WTC11 (cell line): ENCODE measurements at regions not wholly inside any gene's neighbourhood (a gene's known extent, or its start where the extent isn't known, plus 50 kb on each side); places are given as distances from the start of the nearest gene placed in this dataset.

ENCODE experiments used
- ESRRA ChIP-seq: sonication (generic); formaldehyde crosslinking; IDR thresholded peaks from 2 replicates; pipeline ENCODE4 v1.8.1; 2022; ENCODE audit warnings: mild to moderate bottlenecking, missing genetic modification reagents, borderline replicate concordance
- JUN ChIP-seq: sonication (generic); formaldehyde crosslinking; IDR thresholded peaks from 2 replicates; pipeline ENCODE4 v1.8.0; 2023; ENCODE audit warnings: mild to moderate bottlenecking, missing genetic modification reagents
- TCF7 ChIP-seq: sonication (generic); formaldehyde crosslinking; IDR thresholded peaks from 2 replicates; pipeline ENCODE4 v1.8.0; 2022; ENCODE audit warnings: mild to moderate bottlenecking, low read depth, missing genetic modification reagents, moderate library complexity
- ZNF317 ChIP-seq: sonication (generic); formaldehyde crosslinking; IDR thresholded peaks from 2 replicates; pipeline ENCODE4 v1.8.1; 2023; ENCODE audit warnings: low read depth, mild to moderate bottlenecking, moderate library complexity, missing genetic modification reagents, borderline replicate concordance
- ZNF423 ChIP-seq: fragments of 250-450 bp; sonication (Bioruptor Pico); IDR thresholded peaks from 2 replicates; pipeline ENCODE4 v2.1.2; 2022; ENCODE audit warnings: mild to moderate bottlenecking, moderate library complexity
- TF ChIP-seq, protein P1 (sequence below): fragments of 200-600 bp; IDR thresholded peaks from 2 replicates; pipeline ENCODE4 v1.8.0; 2022; ENCODE audit warnings: antibody characterized with exemption
- TF ChIP-seq, protein P2 (sequence below): sonication (generic); formaldehyde crosslinking; IDR thresholded peaks from 2 replicates; pipeline ENCODE4 v1.8.1; 2022; ENCODE audit warnings: mild to moderate bottlenecking, missing genetic modification reagents, moderate library complexity, borderline replicate concordance
- TF ChIP-seq, protein P3 (sequence below): sonication (generic); formaldehyde crosslinking; IDR thresholded peaks from 2 replicates; pipeline ENCODE4 v1.8.1; 2022; ENCODE audit warnings: low read depth, missing genetic modification reagents, borderline replicate concordance

DNA sequence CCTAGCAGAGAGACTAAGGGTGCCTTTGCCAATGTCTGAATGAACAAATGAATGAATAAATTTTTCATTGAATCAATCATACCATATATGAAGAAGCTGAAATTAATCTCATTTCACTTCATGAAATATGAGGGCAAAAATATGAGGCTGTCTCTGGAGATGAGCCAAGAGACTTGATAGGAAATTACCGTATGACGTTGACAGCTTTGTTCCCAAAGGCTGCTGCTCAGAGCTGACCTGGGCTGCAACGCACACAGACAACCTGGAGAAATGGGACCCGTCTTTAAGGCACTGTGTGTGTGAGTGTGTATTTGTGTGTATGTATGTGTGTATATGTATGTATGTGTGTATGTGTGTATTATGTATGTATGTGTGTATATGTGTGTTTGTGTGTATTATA is 226.1 kb downstream of the IRX2 start:
- no peak for TF ChIP-seq JUN (CRISPR knock-in tag)
- TF ChIP-seq, protein P1, sequence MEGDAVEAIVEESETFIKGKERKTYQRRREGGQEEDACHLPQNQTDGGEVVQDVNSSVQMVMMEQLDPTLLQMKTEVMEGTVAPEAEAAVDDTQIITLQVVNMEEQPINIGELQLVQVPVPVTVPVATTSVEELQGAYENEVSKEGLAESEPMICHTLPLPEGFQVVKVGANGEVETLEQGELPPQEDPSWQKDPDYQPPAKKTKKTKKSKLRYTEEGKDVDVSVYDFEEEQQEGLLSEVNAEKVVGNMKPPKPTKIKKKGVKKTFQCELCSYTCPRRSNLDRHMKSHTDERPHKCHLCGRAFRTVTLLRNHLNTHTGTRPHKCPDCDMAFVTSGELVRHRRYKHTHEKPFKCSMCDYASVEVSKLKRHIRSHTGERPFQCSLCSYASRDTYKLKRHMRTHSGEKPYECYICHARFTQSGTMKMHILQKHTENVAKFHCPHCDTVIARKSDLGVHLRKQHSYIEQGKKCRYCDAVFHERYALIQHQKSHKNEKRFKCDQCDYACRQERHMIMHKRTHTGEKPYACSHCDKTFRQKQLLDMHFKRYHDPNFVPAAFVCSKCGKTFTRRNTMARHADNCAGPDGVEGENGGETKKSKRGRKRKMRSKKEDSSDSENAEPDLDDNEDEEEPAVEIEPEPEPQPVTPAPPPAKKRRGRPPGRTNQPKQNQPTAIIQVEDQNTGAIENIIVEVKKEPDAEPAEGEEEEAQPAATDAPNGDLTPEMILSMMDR = no peak
- TF ChIP-seq, protein P2, sequence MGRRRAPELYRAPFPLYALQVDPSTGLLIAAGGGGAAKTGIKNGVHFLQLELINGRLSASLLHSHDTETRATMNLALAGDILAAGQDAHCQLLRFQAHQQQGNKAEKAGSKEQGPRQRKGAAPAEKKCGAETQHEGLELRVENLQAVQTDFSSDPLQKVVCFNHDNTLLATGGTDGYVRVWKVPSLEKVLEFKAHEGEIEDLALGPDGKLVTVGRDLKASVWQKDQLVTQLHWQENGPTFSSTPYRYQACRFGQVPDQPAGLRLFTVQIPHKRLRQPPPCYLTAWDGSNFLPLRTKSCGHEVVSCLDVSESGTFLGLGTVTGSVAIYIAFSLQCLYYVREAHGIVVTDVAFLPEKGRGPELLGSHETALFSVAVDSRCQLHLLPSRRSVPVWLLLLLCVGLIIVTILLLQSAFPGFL (CRISPR knock-in tag) = no peak
- TF ChIP-seq, protein P3, sequence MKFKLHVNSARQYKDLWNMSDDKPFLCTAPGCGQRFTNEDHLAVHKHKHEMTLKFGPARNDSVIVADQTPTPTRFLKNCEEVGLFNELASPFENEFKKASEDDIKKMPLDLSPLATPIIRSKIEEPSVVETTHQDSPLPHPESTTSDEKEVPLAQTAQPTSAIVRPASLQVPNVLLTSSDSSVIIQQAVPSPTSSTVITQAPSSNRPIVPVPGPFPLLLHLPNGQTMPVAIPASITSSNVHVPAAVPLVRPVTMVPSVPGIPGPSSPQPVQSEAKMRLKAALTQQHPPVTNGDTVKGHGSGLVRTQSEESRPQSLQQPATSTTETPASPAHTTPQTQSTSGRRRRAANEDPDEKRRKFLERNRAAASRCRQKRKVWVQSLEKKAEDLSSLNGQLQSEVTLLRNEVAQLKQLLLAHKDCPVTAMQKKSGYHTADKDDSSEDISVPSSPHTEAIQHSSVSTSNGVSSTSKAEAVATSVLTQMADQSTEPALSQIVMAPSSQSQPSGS (CRISPR knock-in tag) = no peak
- no peak for TF ChIP-seq TCF7
- TF ChIP-seq ESRRA (CRISPR knock-in tag) = no peak
- TF ChIP-seq ZNF317 (CRISPR knock-in tag) = no peak
- TF ChIP-seq ZNF423 (CRISPR knock-in tag) = no peak
